GM23248 (cell line): ENCODE measurements at regions not wholly inside any gene's neighbourhood (a gene's known extent, or its start where the extent isn't known, plus 50 kb on each side); places are given as distances from the start of the nearest gene placed in this dataset.
A peak's percentile ranks its signal among the peaks of the same experiment; 100 is the strongest.

Experiments used
- DNase-seq: peaks from one replicate; pipeline ENCODE4 v3.0.0-alpha.2; 2015
- H2AFZ ChIP-seq: fragments of 200-600 bp; sonication (generic); 2 replicates; pipeline ENCODE4 v1.6.1; 2016; ENCODE audit warnings: antibody characterized with exemption
- H3F3A ChIP-seq: fragments of 200-600 bp; sonication (generic); 2 replicates; pipeline ENCODE4 v1.6.1; 2016; ENCODE audit warnings: mild to moderate bottlenecking, antibody characterized with exemption, mixed run types; ENCODE audit not compliant: insufficient read depth
- H3K27ac ChIP-seq: fragments of 200-600 bp; sonication (generic); 2 replicates; pipeline ENCODE4 v1.5.1; 2016; ENCODE audit warnings: mild to moderate bottlenecking
- H3K27me3 ChIP-seq: fragments of 200-600 bp; sonication (generic); replicated peaks from 2 replicates; pipeline ENCODE4 v1.6.1; 2016; ENCODE audit warnings: mild to moderate bottlenecking; ENCODE audit not compliant: insufficient read depth
- H3K36me3 ChIP-seq: fragments of 200-600 bp; sonication (generic); 2 replicates; pipeline ENCODE4 v1.6.1; 2016; ENCODE audit warnings: low read depth, mild to moderate bottlenecking
- H3K4me1 ChIP-seq: fragments of 200-600 bp; sonication (generic); 2 replicates; pipeline ENCODE4 v1.6.1; 2016; ENCODE audit warnings: mild to moderate bottlenecking; ENCODE audit not compliant: insufficient read depth
- H3K4me2 ChIP-seq: fragments of 200-600 bp; sonication (generic); one replicate; pipeline ENCODE4 v1.6.1; 2016; ENCODE audit warnings: mild to moderate bottlenecking; ENCODE audit not compliant: unreplicated experiment
- H3K4me3 ChIP-seq: fragments of 200-600 bp; sonication (generic); 2 replicates; pipeline ENCODE4 v1.5.1; 2016; ENCODE audit warnings: mild to moderate bottlenecking
- H3K79me2 ChIP-seq: fragments of 200-600 bp; sonication (generic); 2 replicates; pipeline ENCODE4 v1.6.1; 2016; ENCODE audit warnings: mild to moderate bottlenecking; ENCODE audit not compliant: insufficient read depth
- H3K9ac ChIP-seq: fragments of 200-600 bp; sonication (generic); 2 replicates; pipeline ENCODE4 v1.6.1; 2016; ENCODE audit warnings: mild to moderate bottlenecking
- H3K9me2 ChIP-seq: fragments of 200-600 bp; sonication (generic); 2 replicates; pipeline ENCODE4 v1.6.1; 2016; ENCODE audit warnings: mixed run types, mild to moderate bottlenecking, moderate library complexity; ENCODE audit not compliant: insufficient read depth
- H3K9me3 ChIP-seq: fragments of 200-600 bp; sonication (generic); one replicate; pipeline ENCODE4 v1.6.1; 2017; ENCODE audit warnings: low read depth
- H4K20me1 ChIP-seq: fragments of 200-600 bp; sonication (generic); 2 replicates; pipeline ENCODE4 v1.6.0; 2016; ENCODE audit not compliant: insufficient read depth
- EZH2 ChIP-seq: fragments of 200-600 bp; sonication (generic); IDR thresholded peaks from 2 replicates; pipeline ENCODE4 v1.6.1; 2018; ENCODE audit warnings: antibody characterized with exemption, mild to moderate bottlenecking; ENCODE audit not compliant: insufficient read depth, poor library complexity, severe bottlenecking
- EZH2phosphoT487 ChIP-seq: fragments of 200-600 bp; sonication (generic); IDR thresholded peaks from 2 replicates; pipeline ENCODE4 v1.6.1; 2018; ENCODE audit warnings: antibody characterized with exemption, moderate library complexity, mild to moderate bottlenecking, low read depth; ENCODE audit not compliant: insufficient read depth
- WGBS, 2 experiments: methylation state at CpG; one replicate each; pipeline ENCODE4 v1.1.6; 2015 to 2017; ENCODE audit warnings: low lambda C conversion rate in 2 of 2, low coverage in 1 of 2; ENCODE audit errors: missing lambda C conversion rate in 2 of 2; 5-methylcytosine and 5-hydroxymethylcytosine counted together
- in situ Hi-C: fragments of 300-500 bp; cut with MboI; formaldehyde crosslinking; loops from 2 replicates; pipeline ENCODE4 v1.15.0; 2020

GRCh38 chr6:126753606-126754005 lies 364.9 kb upstream of the RSPO3 start:
- in situ Hi-C loops: no loop called here
- H3K9me2 ChIP-seq: no peaks in the 10 kb centered on the region
- DNase-seq: peak; percentile 26
- no peaks in the 10 kb centered on the region for H3K36me3 ChIP-seq
- no peaks in the 10 kb centered on the region for H3K27me3 ChIP-seq
- H4K20me1 ChIP-seq: no peaks in the 10 kb centered on the region
- no peaks in the 10 kb centered on the region for H3K9me3 ChIP-seq
- WGBS, 2 experiments: 29 to 42% methylated on average over 1 of the region's 1 CpG
- H3K79me2 ChIP-seq: no peaks in the 10 kb centered on the region
- H2AFZ ChIP-seq: no peak overlapping the region
- H3F3A ChIP-seq: no peaks in the 10 kb centered on the region
- H3K27ac ChIP-seq: no peak overlapping the region
- peaks cover under 1% of the 10 kb centered on the region; the same call in 1 of the 2 replicates for H3K4me1 ChIP-seq
- no peak overlapping the region for H3K4me2 ChIP-seq
- H3K4me3 ChIP-seq: no peak overlapping the region
- no peak overlapping the region for H3K9ac ChIP-seq
- no peak for TF ChIP-seq EZH2phosphoT487
- no peak for TF ChIP-seq EZH2

GRCh38 chr6:126761854-126762253 lies 356.6 kb upstream of the RSPO3 start:
- Histone ChIP-seq H3K27ac (no peak overlapping the region), H3K79me2 (no peaks in the 10 kb centered on the region), H3F3A (no peaks in the 10 kb centered on the region), H3K36me3 (no peaks in the 10 kb centered on the region), H4K20me1 (no peaks in the 10 kb centered on the region), H2AFZ (no peak overlapping the region; the same call in 1 of the 2 replicates), H3K9ac (no peak overlapping the region), H3K4me3 (no peak overlapping the region), H3K4me1 (no peaks in the 10 kb centered on the region), H3K27me3 (no peaks in the 10 kb centered on the region), H3K4me2 (no peak overlapping the region), H3K9me3 (no peaks in the 10 kb centered on the region), H3K9me2 (no peaks in the 10 kb centered on the region)
- in situ Hi-C loops: no loop called here
- no peak for DNase-seq
- no peak for TF ChIP-seq EZH2phosphoT487
- TF ChIP-seq EZH2: no peak
- 50 to 64% methylated on average over 3 of the region's 3 CpGs for WGBS, 2 experiments

- TF ChIP-seq EZH2 (no peak), EZH2phosphoT487 (no peak)
- Histone ChIP-seq H3K9me2 (no peaks in the 10 kb centered on the region), H3K4me3 (no peak overlapping the region), H3K27me3 (no peaks in the 10 kb centered on the region), H3F3A (no peaks in the 10 kb centered on the region), H3K27ac (no peak overlapping the region), H3K79me2 (no peaks in the 10 kb centered on the region), H3K9me3 (no peaks in the 10 kb centered on the region), H3K9ac (no peak overlapping the region), H4K20me1 (no peaks in the 10 kb centered on the region), H3K4me1 (peaks cover 6% of the 10 kb centered on the region; the same call in 1 of the 2 replicates), H3K36me3 (no peaks in the 10 kb centered on the region), H2AFZ (no peak overlapping the region), H3K4me2 (no peak overlapping the region)
- 85 to 86% methylated on average over 4 of the region's 4 CpGs for WGBS, 2 experiments
- DNase-seq: no peak
- in situ Hi-C loops: no loop called here
Observed at GRCh38 chr6:126764104-126764503, 354.4 kb upstream of the RSPO3 start.

- Histone ChIP-seq H2AFZ (no peak overlapping the region), H3F3A (no peaks in the 10 kb centered on the region), H4K20me1 (no peaks in the 10 kb centered on the region), H3K4me1 (peaks cover 6% of the 10 kb centered on the region; the same call in 1 of the 2 replicates), H3K36me3 (no peaks in the 10 kb centered on the region), H3K4me3 (no peak overlapping the region), H3K9me3 (no peaks in the 10 kb centered on the region), H3K79me2 (no peaks in the 10 kb centered on the region), H3K27ac (no peak overlapping the region), H3K4me2 (no peak overlapping the region), H3K9ac (no peak overlapping the region), H3K9me2 (no peaks in the 10 kb centered on the region), H3K27me3 (no peaks in the 10 kb centered on the region)
- TF ChIP-seq EZH2phosphoT487 (no peak), EZH2 (no peak)
- 93 to 96% methylated on average over 4 of the region's 4 CpGs for WGBS, 2 experiments
- no peak for DNase-seq
- in situ Hi-C loops: no loop called here
Observed at GRCh38 chr6:126764671-126765070, 353.8 kb upstream of the RSPO3 start.

- H3K4me2 ChIP-seq: no peak overlapping the region
- H3K36me3 ChIP-seq: no peaks in the 10 kb centered on the region
- H3K79me2 ChIP-seq: no peaks in the 10 kb centered on the region
- H3K4me1 ChIP-seq: peaks cover 6% of the 10 kb centered on the region; the same call in 1 of the 2 replicates
- no peak overlapping the region for H3K27ac ChIP-seq
- H3K4me3 ChIP-seq: no peak overlapping the region
- in situ Hi-C loops: no loop called here
- 83 to 89% methylated on average over 2 to 3 of the region's 3 CpGs for WGBS, 2 experiments
- H2AFZ ChIP-seq: no peak overlapping the region
- TF ChIP-seq EZH2phosphoT487: no peak
- TF ChIP-seq EZH2: no peak
- H3K9ac ChIP-seq: no peak overlapping the region
- no peaks in the 10 kb centered on the region for H3F3A ChIP-seq
- DNase-seq: no peak
- no peaks in the 10 kb centered on the region for H3K9me3 ChIP-seq
- H3K27me3 ChIP-seq: no peaks in the 10 kb centered on the region
- H3K9me2 ChIP-seq: no peaks in the 10 kb centered on the region
- H4K20me1 ChIP-seq: no peaks in the 10 kb centered on the region
Observed at GRCh38 chr6:126766820-126767219, 351.7 kb upstream of the RSPO3 start.
